Uterus (tissue), 2 donors: ENCODE measurements at regions not wholly inside any gene's neighbourhood (a gene's known extent, or its start where the extent isn't known, plus 50 kb on each side); places are given as distances from the start of the nearest gene placed in this dataset.

Experiments
- CTCF ChIP-seq, 4 experiments: fragments of 200-600 bp in 2 of 4; fragments of 450-650 bp in 2 of 4; sonication (generic) in 2 of 4; IDR thresholded peaks; one replicate each; pipeline ENCODE4 v1.5.1; 2016 to 2019; ENCODE audit warnings: antibody characterized with exemption in 4 of 4, mild to moderate bottlenecking in 2 of 4, moderate library complexity in 1 of 4
- POLR2A ChIP-seq, 2 donors: fragments of 450-650 bp; IDR thresholded peaks; one replicate each; pipeline ENCODE4 v1.6.1; 2016; ENCODE audit warnings: antibody characterized with exemption in 2 of 2, mild to moderate bottlenecking in 1 of 2, moderate library complexity in 1 of 2

- TF ChIP-seq CTCF (IDR thresholded peaks at IDR 0.05) (no peak), POLR2A (IDR thresholded peaks at IDR 0.05) (no peak)
Measured at GRCh38 chr14:95003099-95003960, 154.0 kb downstream of the DICER1 start.
